ENCODE measurements at regions not wholly inside any gene's neighbourhood (a gene's known extent, or its start where the extent isn't known, plus 50 kb on each side); places are given as distances from the start of the nearest gene placed in this dataset.

DNA sequence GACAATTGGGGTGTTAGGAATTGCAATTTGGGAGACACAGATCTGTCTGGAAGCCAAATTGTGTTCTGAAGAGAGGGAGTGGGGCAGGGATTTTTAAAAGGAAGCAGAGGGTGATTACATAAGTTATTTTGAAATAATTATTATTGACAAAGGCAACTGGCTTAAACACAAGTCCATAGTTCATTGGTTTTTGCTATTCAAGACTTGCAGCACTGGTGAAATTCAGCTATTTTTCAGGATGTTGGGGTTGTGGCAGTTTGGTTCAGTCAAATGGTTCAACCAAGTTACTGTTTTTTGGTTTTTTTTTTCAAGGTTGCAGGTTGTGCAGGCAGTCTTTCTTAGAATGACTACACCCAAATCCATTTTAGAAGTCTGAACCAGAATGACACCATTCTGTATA lies 300.0 kb upstream of the DEPDC1 start:
- TF ChIP-seq, protein P1, sequence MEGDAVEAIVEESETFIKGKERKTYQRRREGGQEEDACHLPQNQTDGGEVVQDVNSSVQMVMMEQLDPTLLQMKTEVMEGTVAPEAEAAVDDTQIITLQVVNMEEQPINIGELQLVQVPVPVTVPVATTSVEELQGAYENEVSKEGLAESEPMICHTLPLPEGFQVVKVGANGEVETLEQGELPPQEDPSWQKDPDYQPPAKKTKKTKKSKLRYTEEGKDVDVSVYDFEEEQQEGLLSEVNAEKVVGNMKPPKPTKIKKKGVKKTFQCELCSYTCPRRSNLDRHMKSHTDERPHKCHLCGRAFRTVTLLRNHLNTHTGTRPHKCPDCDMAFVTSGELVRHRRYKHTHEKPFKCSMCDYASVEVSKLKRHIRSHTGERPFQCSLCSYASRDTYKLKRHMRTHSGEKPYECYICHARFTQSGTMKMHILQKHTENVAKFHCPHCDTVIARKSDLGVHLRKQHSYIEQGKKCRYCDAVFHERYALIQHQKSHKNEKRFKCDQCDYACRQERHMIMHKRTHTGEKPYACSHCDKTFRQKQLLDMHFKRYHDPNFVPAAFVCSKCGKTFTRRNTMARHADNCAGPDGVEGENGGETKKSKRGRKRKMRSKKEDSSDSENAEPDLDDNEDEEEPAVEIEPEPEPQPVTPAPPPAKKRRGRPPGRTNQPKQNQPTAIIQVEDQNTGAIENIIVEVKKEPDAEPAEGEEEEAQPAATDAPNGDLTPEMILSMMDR (IDR thresholded peaks at IDR 0.05), result no peak
- TF ChIP-seq POLR2A (IDR thresholded peaks at IDR 0.05) (no peak), EP300 (IDR thresholded peaks at IDR 0.05) (no peak), POLR2AphosphoS5 (IDR thresholded peaks at IDR 0.05) (no peak)

All from gastroesophageal sphincter (tissue), 3 donors.